Neutrophil (primary cell): ENCODE measurements at regions not wholly inside any gene's neighbourhood (a gene's known extent, or its start where the extent isn't known, plus 50 kb on each side); places are given as distances from the start of the nearest gene placed in this dataset.

ENCODE experiments used
- H3K27ac ChIP-seq: fragments of 200-600 bp; sonication (generic); 2 replicates; pipeline ENCODE4 v1.5.1; 2016; ENCODE audit warnings: mild to moderate bottlenecking, moderate library complexity
- H3K27me3 ChIP-seq: fragments of 200-600 bp; sonication (generic); 2 replicates; pipeline ENCODE4 v1.6.0; 2016; ENCODE audit warnings: mild to moderate bottlenecking
- H3K36me3 ChIP-seq: fragments of 200-600 bp; sonication (generic); 2 replicates; pipeline ENCODE4 v1.5.1; 2017
- H3K4me1 ChIP-seq, 2 experiments: fragments of 200-600 bp in 1 of 2; sonication (generic) in 1 of 2; 1 replicate in 1 of 2; 2 replicates in 1 of 2; pipeline versions ENCODE4 v1.5.1 to v1.6.1; 2013 to 2016; ENCODE audit warnings: low read depth in 1 of 2, low read length in 1 of 2, mild to moderate bottlenecking in 1 of 2, moderate library complexity in 1 of 2; ENCODE audit not compliant: control insufficient read depth in 1 of 2, insufficient read depth in 1 of 2
- H3K4me3 ChIP-seq, 2 experiments: fragments of 200-600 bp in 1 of 2; sonication (generic) in 1 of 2; 1 replicate in 1 of 2; 2 replicates in 1 of 2; pipeline ENCODE4 v1.5.1; 2013 to 2016; ENCODE audit warnings: low read depth in 1 of 2, low read length in 1 of 2, mild to moderate bottlenecking in 1 of 2, moderate library complexity in 1 of 2
- H3K9me3 ChIP-seq: fragments of 200-600 bp; sonication (generic); 2 replicates; pipeline ENCODE4 v1.5.1; 2016
- TF ChIP-seq, protein P1 (sequence below): fragments of 200-600 bp; sonication (generic); IDR thresholded peaks from 2 replicates; pipeline ENCODE4 v1.5.1; 2016; ENCODE audit warnings: antibody characterized with exemption

DNA sequence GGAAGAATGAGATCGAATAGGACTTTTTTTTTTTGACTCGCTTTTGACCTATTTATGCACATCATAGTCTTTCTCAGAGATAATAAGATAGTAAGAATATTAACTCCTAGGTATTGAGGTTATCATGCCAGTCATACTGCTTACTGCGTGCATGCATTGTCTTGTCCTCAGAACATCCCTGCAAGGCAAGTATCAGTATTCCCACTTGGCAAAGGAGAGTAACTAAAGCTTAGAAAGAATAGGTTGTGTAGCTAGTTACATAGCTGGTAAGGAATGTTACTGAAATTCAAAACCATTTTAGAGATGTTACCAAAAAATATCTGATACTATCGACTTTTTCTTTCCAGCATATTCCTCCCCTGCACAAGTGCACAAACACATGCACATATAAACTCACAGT is 296.1 kb upstream of the CLINT1 start:
- TF ChIP-seq, protein P1, sequence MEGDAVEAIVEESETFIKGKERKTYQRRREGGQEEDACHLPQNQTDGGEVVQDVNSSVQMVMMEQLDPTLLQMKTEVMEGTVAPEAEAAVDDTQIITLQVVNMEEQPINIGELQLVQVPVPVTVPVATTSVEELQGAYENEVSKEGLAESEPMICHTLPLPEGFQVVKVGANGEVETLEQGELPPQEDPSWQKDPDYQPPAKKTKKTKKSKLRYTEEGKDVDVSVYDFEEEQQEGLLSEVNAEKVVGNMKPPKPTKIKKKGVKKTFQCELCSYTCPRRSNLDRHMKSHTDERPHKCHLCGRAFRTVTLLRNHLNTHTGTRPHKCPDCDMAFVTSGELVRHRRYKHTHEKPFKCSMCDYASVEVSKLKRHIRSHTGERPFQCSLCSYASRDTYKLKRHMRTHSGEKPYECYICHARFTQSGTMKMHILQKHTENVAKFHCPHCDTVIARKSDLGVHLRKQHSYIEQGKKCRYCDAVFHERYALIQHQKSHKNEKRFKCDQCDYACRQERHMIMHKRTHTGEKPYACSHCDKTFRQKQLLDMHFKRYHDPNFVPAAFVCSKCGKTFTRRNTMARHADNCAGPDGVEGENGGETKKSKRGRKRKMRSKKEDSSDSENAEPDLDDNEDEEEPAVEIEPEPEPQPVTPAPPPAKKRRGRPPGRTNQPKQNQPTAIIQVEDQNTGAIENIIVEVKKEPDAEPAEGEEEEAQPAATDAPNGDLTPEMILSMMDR, result no peak
- no peaks in the 10 kb centered on the region for H3K9me3 ChIP-seq
- no peaks in the 10 kb centered on the region for H3K27me3 ChIP-seq
- no peaks in the 10 kb centered on the region for H3K36me3 ChIP-seq
- peaks cover 9 to 17% of the 10 kb centered on the region in 2 experiments for H3K4me1 ChIP-seq
- no peak overlapping the region for H3K4me3 ChIP-seq
- H3K27ac ChIP-seq, result no peak overlapping the region

DNA sequence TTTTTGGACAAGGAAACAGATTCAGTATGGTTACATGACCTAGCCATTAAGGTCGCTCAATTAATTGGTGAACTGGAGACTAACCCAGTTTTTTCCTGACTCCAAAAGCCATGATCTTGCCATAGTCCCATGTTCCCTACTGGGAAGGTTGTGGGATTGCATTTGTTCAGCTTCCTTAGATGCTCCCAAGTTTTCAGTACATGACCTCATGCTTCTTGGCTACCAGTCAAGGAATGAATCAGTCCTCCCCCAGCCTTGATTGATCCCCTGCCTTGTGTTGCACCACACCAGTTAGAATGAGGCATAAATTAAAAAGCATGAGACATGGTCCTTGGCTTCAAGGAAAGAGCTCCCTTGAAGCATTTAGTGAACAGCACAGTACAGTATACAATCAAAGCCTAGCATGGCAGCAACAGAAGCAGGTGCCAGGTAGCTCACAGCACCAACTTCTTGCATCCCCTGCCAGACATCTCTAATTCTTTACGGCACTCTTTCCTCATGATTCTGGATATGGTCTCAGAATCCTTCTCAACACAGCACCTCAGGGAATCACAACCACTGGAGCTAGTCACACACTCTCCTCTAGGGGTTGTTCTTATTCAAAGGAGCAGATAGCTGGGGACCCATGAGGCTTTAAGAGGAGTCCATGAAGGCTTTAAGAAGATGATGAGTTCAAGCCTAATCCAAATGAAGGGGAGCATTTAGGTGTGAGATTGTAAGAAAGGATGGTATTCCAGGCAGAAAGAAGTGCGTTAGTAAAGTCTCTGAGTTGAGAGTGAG is 295.5 kb upstream of the CLINT1 start:
- H3K27ac ChIP-seq, result no peak overlapping the region
- H3K4me1 ChIP-seq, result peaks cover 2 to 11% of the 10 kb centered on the region in 2 experiments
- no peaks in the 10 kb centered on the region for H3K9me3 ChIP-seq
- H3K4me3 ChIP-seq, result no peak overlapping the region
- no peaks in the 10 kb centered on the region for H3K36me3 ChIP-seq
- TF ChIP-seq, protein P1, result no peak
- H3K27me3 ChIP-seq, result no peaks in the 10 kb centered on the region

DNA sequence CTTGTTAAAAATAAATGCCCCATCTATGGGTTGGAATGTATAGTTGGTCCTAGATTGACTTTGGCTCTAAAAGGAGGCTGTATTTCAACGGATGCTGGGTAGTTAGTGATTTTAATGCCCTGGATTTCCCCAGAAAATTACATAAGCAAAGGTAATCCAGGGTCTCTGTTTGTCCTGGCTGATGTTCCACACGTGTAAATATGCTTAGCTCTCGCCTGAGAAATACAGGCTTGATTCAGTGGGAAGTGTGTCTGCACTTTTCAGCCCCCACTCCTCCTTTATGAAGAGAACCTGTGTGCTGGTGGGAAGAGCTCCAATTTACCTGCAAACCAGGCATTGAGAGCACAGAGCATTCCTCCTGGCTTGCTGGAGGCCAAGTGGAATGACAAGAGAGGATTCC is 294.6 kb upstream of the CLINT1 start:
- no peak overlapping the region for H3K4me3 ChIP-seq
- H3K27me3 ChIP-seq, result no peaks in the 10 kb centered on the region
- H3K36me3 ChIP-seq, result no peaks in the 10 kb centered on the region
- TF ChIP-seq, protein P1, result no peak
- H3K4me1 ChIP-seq, result peaks cover 0 to 2% of the 10 kb centered on the region in 2 experiments
- no peak overlapping the region for H3K27ac ChIP-seq
- H3K9me3 ChIP-seq, result no peaks in the 10 kb centered on the region

DNA sequence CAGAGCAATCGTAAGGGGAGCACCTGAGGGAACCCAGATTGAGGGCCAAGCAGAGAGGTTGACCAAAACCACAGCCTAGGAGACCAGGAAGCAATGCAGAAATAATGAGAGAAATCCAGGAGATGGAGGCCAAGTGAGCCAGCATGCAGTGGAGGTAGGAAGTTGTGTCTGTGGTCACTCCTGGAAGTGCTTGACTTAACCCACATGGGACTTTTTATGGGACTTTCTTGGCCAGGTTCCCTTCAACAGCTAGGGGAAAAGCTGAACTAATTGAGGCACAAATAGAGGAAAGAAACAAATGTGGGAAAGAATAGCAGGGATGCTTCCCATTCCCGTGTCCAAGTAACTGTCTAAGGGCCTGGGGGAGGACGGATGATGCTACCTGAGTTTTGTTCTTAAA is 293.2 kb upstream of the CLINT1 start:
- Histone ChIP-seq H3K27me3 (no peaks in the 10 kb centered on the region), H3K4me1 (no peaks in the 10 kb centered on the region), H3K36me3 (no peaks in the 10 kb centered on the region), H3K27ac (no peak overlapping the region), H3K4me3 (no peak overlapping the region), H3K9me3 (no peaks in the 10 kb centered on the region)
- TF ChIP-seq, protein P1, result no peak

DNA sequence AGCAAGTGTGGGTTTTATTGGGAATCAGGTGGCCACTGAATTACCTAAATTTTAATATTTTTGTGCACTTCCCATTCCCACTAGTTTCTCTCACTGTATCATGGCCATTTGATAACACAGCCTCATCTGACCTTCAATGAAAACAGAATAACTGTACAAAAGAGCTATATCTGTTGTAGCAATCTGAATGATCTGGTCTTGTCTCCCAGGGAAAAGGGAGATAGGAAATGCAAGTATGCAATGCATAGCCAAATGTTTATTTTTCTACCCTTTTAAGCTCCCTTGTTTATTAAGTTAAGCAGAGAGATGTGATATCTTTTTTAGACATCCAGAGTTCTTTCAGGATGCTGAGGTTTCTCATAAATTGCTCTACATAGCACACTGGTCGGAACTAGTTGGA is 288.3 kb upstream of the CLINT1 start:
- Histone ChIP-seq H3K4me3 (no peak overlapping the region), H3K4me1 (no peaks in the 10 kb centered on the region), H3K9me3 (no peaks in the 10 kb centered on the region), H3K36me3 (no peaks in the 10 kb centered on the region), H3K27ac (no peak overlapping the region), H3K27me3 (no peaks in the 10 kb centered on the region)
- TF ChIP-seq, protein P1, result no peak
